SW 1271 (cell line): ENCODE measurements at regions not wholly inside any gene's neighbourhood (a gene's known extent, or its start where the extent isn't known, plus 50 kb on each side); places are given as distances from the start of the nearest gene placed in this dataset.
"Not testable (repeated sequence)": the region's sequence is repeated elsewhere in the genome, so short reads cannot be mapped to it uniquely, and the experiment has no call there.

Experiments
- DNase-seq, 2 experiments: peaks; one replicate each; lab custom pipeline; 2025; lab: John Stamatoyannopoulos, UW

- no peak for DNase-seq
These were observed 469.8 kb upstream of the WWC1 start for GRCh38 chr5:167821669-167822068.

GRCh38 chr5:167822241-167822640 is 469.2 kb upstream of the WWC1 start:
- DNase-seq: no peak

DNA sequence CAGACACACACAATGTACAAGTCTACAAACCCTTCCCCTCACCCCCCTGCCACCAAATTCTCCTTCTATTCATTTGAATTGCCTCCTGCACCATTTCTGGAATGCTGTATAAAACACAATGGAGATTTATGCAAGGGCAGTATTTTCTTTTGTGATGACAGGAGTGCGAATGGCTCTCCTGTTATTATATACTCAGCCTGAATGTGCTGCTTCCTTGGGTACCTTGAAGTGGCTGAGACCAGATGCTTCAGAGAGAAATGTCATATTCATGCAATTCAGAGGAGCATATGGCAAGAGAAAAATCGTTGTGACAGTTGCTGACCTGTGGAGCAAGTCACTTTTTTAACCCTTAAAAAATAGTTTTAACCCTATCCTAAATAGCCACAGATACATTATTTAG is 468.0 kb upstream of the WWC1 start:
- no peak for DNase-seq

- DNase-seq: no peak
These were observed 463.7 kb upstream of the WWC1 start for GRCh38 chr5:167827766-167828165.

GRCh38 chr5:167831754-167832504 is 459.5 kb upstream of the WWC1 start:
- no peak for DNase-seq

- DNase-seq: no peak
These were observed 458.8 kb upstream of the WWC1 start for GRCh38 chr5:167832609-167833008.

- no peak for DNase-seq
These were observed 458.0 kb upstream of the WWC1 start for GRCh38 chr5:167833456-167833855.

- DNase-seq: no peak
These were observed 456.3 kb upstream of the WWC1 start for GRCh38 chr5:167835146-167835545.

- no peak for DNase-seq
These were observed 454.3 kb upstream of the WWC1 start for GRCh38 chr5:167837127-167837526.

GRCh38 chr5:167839065-167839464 is 452.4 kb upstream of the WWC1 start:
- no peak for DNase-seq

DNA sequence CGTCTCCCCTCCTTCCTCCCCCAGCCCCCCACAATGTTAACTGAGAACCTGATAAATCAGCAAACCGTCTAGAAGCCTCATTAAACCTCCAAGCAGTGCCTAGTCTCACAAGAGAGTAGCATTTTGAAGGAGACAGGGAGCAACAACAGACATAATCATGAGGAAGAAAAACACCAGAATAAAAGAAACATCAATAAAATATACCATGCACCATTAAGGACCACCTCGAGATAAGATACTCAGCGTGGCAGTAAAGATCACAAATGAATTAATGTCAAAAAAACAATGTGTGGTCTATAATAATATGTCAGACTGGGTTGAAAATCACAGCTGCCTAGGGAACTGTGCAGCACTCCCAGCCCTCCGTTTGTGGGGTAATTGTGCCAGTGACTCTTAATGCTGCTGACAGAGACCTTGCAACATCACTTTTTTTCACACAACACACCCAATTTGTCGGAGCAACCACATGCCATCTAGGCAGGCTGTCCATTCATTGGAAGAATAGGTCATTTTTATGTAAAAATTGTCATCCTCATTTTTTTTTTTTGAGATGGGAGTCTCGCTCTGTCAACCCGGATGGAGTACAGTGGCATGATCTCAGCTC is 450.8 kb upstream of the WWC1 start:
- no peak for DNase-seq

GRCh38 chr5:167843881-167844572 is 447.4 kb upstream of the WWC1 start:
- no peak for DNase-seq

DNA sequence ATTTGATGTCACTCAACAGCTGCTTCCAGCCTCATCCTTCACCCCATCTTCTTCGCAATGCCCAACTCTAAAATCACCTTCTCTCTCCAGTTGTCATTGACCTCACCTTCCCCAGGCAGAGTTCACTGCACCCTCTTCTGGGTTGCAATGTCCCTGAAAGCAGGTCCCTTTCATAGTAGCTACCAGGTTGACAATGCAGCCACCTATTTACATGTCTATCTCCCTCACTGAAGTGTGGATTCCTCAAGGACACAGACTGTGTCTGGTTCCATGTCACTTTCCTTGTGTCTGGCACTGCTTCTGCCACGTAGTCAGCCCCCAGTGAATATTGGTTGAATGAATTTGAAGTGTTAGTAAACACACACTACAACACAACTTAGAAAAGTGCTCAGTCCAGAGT is 445.5 kb upstream of the WWC1 start:
- no peak for DNase-seq

DNA sequence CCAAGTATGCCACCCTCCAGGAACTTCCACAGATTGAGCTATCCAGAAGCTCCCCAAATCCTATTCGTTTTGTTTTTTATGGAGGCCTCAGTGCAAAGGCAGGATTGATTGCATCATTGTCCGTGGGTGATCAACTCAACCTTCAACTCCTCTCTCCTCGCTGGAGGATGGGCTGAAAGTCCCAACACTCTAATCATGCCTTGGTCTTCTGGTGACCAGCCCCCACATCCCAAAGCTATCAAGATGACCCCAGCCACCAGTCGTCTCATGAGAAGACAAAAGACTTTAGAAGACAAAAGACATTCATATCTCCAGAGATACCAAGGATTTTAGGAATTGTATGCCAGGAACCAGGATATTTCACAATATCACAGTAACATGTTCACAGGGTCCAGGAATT is 441.6 kb upstream of the WWC1 start:
- DNase-seq: no peak

- no peak for DNase-seq
These were observed 440.5 kb upstream of the WWC1 start for GRCh38 chr5:167850911-167851310.

DNA sequence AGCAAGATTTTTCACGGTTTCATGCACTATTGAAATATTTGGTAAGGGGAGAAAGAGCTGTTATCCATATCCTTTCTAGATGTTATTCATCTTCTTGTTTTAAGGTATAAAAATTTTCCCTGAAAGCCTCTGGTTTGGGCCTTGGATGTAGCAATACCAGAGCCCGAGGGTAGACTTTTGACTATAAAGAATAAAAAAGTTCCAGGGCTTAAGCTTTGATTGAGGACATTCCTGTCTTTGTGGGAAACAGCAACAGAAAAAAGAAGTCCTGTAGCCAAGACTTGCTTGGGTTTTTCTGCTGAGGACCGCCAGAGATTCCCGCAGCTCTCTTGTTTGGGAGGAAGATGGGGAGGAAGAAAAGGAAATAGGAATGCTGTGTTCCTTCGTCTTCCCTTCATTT is 440.0 kb upstream of the WWC1 start:
- no peak for DNase-seq

- DNase-seq: no peak
These were observed 438.9 kb upstream of the WWC1 start for GRCh38 chr5:167852515-167852914.

DNA sequence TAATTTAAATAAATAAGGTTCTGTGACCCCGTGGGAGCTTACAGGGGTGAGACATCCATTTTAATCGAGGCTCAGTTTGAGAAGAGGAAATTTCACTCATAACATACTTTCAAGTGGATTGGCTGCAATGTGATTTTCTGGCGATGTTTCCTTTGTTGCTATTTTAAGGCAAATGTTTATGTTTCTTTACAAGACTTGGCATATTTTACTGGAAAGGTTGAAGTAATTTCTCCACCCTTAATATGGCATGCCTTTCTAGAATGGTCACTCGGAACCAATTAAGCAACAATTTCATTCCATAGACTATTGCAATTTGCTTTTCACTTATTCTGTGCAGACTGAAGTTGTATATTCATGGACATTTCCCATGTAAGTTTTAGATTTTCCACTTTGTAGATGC is 438.0 kb upstream of the WWC1 start:
- no peak for DNase-seq

DNA sequence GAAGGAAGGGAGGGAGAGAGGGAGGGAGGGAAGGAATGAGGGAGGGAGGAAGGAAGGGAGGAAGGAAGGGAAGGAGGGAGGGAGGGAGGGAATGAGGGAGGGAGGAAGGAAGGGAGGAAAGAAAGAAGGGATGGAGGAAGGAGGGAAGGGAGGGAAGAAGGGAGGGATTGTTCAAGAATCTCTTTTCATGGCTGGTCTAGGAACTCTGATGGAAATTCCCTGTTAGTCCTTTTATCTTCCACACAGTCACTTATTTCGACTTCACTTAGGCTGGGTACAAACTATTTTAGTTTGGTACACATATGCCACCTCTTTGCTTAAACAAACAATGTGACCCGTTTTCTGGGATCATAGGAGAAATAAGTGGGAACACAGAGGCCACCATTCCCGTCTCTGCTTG is 435.6 kb upstream of the WWC1 start:
- DNase-seq: no peak

DNA sequence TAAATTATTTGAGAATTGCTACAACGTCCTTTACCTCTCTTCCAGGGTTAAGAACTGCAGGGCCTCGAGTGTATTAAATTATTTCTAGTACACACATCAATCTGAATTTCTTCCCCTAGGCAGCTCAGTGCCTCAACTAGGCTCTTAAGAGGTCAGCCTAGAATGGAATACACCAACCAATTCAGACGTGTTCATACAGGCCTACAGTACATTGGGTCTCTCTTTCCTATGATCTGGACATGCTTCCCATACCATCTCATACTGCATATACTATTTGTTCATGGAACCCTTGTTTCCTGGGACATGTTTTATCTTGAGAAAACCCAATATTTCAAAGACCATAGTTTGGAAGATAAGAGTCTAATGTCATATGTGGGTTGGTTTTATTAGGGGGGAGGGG is 434.1 kb upstream of the WWC1 start:
- DNase-seq: no peak

DNA sequence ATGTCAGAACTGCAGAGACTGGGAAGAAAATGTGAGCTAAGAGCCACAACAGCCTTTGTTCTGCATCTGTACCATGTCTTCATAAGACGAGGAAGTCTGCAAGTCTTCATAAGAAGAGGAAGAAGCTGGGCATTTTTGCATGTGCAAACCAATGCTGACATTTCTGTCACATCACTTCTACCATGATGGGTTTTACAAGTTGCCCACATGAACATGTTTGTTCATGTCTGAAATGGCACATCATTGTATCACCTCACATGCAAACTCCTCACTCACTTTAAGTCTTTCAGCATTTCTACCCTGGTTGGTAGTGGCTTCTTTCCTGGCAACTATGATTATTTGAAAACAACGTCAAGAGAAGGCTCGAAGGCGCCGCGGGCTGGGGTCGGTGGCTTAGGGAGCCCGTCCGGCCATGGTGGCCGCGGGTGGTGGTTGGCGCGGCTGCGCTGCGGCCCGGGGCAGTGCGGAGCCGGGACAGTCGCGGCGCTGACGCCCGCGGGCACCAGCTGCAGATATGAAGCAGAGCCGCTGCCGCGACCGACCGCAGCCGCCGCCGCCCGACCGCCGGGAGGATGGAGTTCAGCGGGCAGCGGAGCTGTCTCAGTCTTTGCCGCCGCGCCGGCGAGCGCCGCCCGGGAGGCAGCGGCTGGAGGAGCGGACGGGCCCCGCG is 433.1 kb upstream of the WWC1 start:
- DNase-seq: not testable (repeated sequence)

DNA sequence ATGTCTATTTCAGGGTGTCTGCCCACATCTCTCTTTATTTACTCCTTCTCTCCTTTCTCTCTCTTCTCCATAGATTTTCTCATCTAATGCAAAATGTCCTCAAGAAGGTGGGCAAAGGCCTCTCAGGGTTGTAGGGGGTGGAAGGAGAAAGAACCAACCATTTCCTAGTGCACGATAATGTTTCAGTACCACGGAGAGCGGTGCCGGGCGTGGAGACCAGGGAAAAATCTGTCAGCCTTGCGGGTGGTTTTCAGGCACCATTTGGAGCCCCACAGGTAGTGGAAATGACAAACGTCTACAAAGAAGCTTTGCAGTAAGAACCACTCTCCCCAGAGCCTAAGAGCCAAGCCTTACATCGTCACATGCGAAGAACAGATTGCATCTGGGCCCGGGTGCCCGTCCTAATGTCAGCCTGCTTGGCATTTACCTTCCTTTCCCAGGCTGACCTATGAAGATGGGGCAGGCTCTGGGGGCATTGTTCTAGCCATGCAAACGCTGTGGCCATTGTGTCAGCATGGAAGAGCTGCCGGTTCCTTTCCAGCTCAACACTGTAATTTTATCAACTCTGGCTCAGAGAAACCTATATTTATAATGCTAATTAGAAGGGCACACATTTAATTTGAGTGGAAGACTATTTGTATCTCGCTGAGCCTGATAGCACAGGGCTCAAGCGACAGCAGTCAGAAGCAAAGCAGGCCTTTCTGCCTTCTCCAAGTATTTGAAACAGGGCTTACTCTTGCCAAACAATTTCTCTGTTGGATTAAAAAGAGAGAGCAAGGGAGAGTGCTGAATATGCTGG is 430.1 kb upstream of the WWC1 start:
- DNase-seq: no peak
